WTC11 (cell line): ENCODE measurements at regions not wholly inside any gene's neighbourhood (a gene's known extent, or its start where the extent isn't known, plus 50 kb on each side); places are given as distances from the start of the nearest gene placed in this dataset.

Experiments
- CBFB ChIP-seq: sonication (generic); formaldehyde crosslinking; IDR thresholded peaks from 2 replicates; pipeline ENCODE4 v1.8.1; 2022; ENCODE audit warnings: mild to moderate bottlenecking, low read depth, missing genetic modification reagents
- TEAD4 ChIP-seq: sonication (generic); formaldehyde crosslinking; IDR thresholded peaks from 2 replicates; pipeline ENCODE4 v1.8.0; 2022; ENCODE audit warnings: mild to moderate bottlenecking, missing genetic modification reagents
- ZNF121 ChIP-seq: sonication (generic); formaldehyde crosslinking; IDR thresholded peaks from 2 replicates; pipeline ENCODE4 v1.8.0; 2023; ENCODE audit warnings: missing genetic modification reagents
- TF ChIP-seq, protein P1 (sequence below): fragments of 200-600 bp; IDR thresholded peaks from 2 replicates; pipeline ENCODE4 v1.8.0; 2022; ENCODE audit warnings: antibody characterized with exemption
- TF ChIP-seq, protein P2 (sequence below): sonication (generic); formaldehyde crosslinking; IDR thresholded peaks from 2 replicates; pipeline ENCODE4 v1.8.0; 2022; ENCODE audit warnings: mild to moderate bottlenecking, missing genetic modification reagents
- TF ChIP-seq, protein P3 (sequence below): sonication (generic); formaldehyde crosslinking; conservative IDR thresholded peaks from 2 replicates; pipeline ENCODE4 v1.8.1; 2022; ENCODE audit warnings: mild to moderate bottlenecking, missing genetic modification reagents

DNA sequence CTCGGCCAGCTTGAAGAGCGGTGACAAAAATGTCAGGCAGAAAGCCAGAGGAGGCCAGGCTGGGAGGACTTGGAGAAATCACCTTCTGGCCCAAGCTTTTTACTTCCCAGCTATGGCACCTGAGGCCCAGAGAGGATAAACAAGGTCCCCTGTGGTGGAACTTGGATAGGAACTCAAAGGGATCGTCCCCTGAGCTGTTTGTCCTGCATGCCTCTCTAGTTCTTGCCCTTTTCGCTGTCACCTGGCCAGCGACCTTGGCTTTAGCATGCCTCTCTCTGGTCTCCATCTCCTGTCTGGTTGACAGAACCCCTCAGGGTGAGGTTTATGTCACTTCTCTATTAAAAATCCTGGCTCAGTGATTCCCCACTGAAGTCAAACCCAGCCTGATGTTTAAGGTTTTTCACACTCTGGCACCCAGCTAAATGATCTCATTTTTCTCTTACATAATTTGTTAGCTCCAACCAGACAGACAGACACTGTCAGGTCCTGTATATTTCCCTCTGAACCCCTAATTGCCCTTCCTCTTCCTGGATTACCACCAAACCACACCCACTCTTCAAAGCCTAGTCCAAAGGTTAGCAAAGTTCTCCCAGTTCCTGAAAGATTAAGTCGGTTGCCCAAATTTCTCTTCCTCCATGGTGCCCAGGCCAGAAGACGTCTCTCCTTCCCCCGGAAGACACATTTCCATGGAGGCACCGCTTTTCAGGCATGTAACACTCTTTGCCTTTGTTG lies 169.1 kb downstream of the FAM43A start:
- TF ChIP-seq, protein P1, sequence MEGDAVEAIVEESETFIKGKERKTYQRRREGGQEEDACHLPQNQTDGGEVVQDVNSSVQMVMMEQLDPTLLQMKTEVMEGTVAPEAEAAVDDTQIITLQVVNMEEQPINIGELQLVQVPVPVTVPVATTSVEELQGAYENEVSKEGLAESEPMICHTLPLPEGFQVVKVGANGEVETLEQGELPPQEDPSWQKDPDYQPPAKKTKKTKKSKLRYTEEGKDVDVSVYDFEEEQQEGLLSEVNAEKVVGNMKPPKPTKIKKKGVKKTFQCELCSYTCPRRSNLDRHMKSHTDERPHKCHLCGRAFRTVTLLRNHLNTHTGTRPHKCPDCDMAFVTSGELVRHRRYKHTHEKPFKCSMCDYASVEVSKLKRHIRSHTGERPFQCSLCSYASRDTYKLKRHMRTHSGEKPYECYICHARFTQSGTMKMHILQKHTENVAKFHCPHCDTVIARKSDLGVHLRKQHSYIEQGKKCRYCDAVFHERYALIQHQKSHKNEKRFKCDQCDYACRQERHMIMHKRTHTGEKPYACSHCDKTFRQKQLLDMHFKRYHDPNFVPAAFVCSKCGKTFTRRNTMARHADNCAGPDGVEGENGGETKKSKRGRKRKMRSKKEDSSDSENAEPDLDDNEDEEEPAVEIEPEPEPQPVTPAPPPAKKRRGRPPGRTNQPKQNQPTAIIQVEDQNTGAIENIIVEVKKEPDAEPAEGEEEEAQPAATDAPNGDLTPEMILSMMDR: no peak
- TF ChIP-seq CBFB (CRISPR knock-in tag) (no peak), TEAD4 (CRISPR knock-in tag) (no peak), ZNF121 (no peak)
- TF ChIP-seq, protein P2, sequence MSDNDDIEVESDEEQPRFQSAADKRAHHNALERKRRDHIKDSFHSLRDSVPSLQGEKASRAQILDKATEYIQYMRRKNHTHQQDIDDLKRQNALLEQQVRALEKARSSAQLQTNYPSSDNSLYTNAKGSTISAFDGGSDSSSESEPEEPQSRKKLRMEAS: no peak
- TF ChIP-seq, protein P3, sequence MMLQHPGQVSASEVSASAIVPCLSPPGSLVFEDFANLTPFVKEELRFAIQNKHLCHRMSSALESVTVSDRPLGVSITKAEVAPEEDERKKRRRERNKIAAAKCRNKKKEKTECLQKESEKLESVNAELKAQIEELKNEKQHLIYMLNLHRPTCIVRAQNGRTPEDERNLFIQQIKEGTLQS: no peak
